HEK293T (cell line): ENCODE measurements at regions not wholly inside any gene's neighbourhood (a gene's known extent, or its start where the extent isn't known, plus 50 kb on each side); places are given as distances from the start of the nearest gene placed in this dataset.

Experiments
- CTCF ChIA-PET: fragments of 350-600 bp; formaldehyde crosslinking; extraction: SDS; loops from one replicate; lab custom pipeline; 2021; ENCODE audit warnings: antibody characterized with exemption, inconsistent platforms; lab: Yijun Ruan, JAX
- POLR2A ChIA-PET: fragments of 350-600 bp; formaldehyde crosslinking; extraction: SDS; loops from one replicate; lab custom pipeline; 2020; ENCODE audit warnings: antibody characterized with exemption, inconsistent platforms; lab: Yijun Ruan, JAX
- DNase-seq: peaks from one replicate; pipeline ENCODE4 v3.0.0; 2012; ENCODE audit warnings: mixed read lengths; ENCODE audit errors: extremely low spot score
- ARNT ChIP-seq: fragments of 450-650 bp; IDR thresholded peaks from 2 replicates; pipeline ENCODE4 v1.6.1; 2017; ENCODE audit warnings: mild to moderate bottlenecking
- BHLHE40 ChIP-seq: fragments of 450-650 bp; IDR thresholded peaks from 2 replicates; pipeline ENCODE4 v1.6.1; 2016; ENCODE audit warnings: mild to moderate bottlenecking, moderate library complexity, borderline replicate concordance
- CTBP1 ChIP-seq: fragments of 450-650 bp; IDR thresholded peaks from 2 replicates; pipeline ENCODE4 v1.6.1; 2016; ENCODE audit warnings: borderline replicate concordance
- ELF4 ChIP-seq: fragments of 450-650 bp; IDR thresholded peaks from 2 replicates; pipeline ENCODE4 v1.6.1; 2017; ENCODE audit warnings: antibody characterized with exemption
- FOXA1 ChIP-seq: fragments of 450-650 bp; IDR thresholded peaks from 2 replicates; pipeline ENCODE4 v1.6.1; 2016; ENCODE audit warnings: mild to moderate bottlenecking
- FOXK2 ChIP-seq: fragments of 450-650 bp; IDR thresholded peaks from 2 replicates; pipeline ENCODE4 v1.6.1; 2016; ENCODE audit warnings: mild to moderate bottlenecking
- FOXM1 ChIP-seq: fragments of 450-650 bp; IDR thresholded peaks from 2 replicates; pipeline ENCODE4 v1.6.1; 2017; ENCODE audit warnings: mild to moderate bottlenecking, borderline replicate concordance
- HDGF ChIP-seq: fragments of 450-650 bp; IDR thresholded peaks from 2 replicates; pipeline ENCODE4 v1.6.1; 2017; ENCODE audit warnings: antibody characterized with exemption, borderline replicate concordance
- L3MBTL2 ChIP-seq: fragments of 450-650 bp; conservative IDR thresholded peaks from 2 replicates; pipeline ENCODE4 v1.6.1; 2016; ENCODE audit warnings: mild to moderate bottlenecking
- LEF1 ChIP-seq: fragments of 450-650 bp; IDR thresholded peaks from 2 replicates; pipeline ENCODE4 v1.6.1; 2017; ENCODE audit warnings: mild to moderate bottlenecking, borderline replicate concordance
- NFRKB ChIP-seq: fragments of 450-650 bp; IDR thresholded peaks from 2 replicates; pipeline ENCODE4 v1.6.1; 2016; ENCODE audit warnings: mild to moderate bottlenecking, moderate library complexity
- PKNOX1 ChIP-seq: fragments of 450-650 bp; IDR thresholded peaks from 2 replicates; pipeline ENCODE4 v1.6.1; 2016
- SP1 ChIP-seq: fragments of 450-650 bp; IDR thresholded peaks from 2 replicates; pipeline ENCODE4 v1.6.1; 2017
- SUZ12 ChIP-seq: fragments of 450-650 bp; IDR thresholded peaks from 2 replicates; pipeline ENCODE4 v1.6.1; 2016; ENCODE audit warnings: mild to moderate bottlenecking
- TARDBP ChIP-seq: fragments of 450-650 bp; IDR thresholded peaks from 2 replicates; pipeline ENCODE4 v1.6.1; 2016
- ZNF384 ChIP-seq: fragments of 450-650 bp; IDR thresholded peaks from 2 replicates; pipeline ENCODE4 v1.6.1; 2016

- DNase-seq = no peak
- ChIA-PET CTCF (interaction anchor here (0.6 kb wide), 1 partner anchor 327 kb away, joined by 3 read pairs; no protein-coding TSS in a partner anchor), POLR2A (no interaction called here)
- TF ChIP-seq BHLHE40 (no peak), PKNOX1 (no peak), FOXM1 (no peak), ELF4 (no peak), SP1 (no peak), FOXA1 (no peak), TARDBP (no peak), NFRKB (no peak), LEF1 (no peak), ARNT (no peak), FOXK2 (no peak), ZNF384 (no peak), CTBP1 (no peak), SUZ12 (no peak), L3MBTL2 (no peak), HDGF (no peak)
These were observed 53.7 kb upstream of the KITLG start for GRCh38 chr12:88634008-88634407.

DNA sequence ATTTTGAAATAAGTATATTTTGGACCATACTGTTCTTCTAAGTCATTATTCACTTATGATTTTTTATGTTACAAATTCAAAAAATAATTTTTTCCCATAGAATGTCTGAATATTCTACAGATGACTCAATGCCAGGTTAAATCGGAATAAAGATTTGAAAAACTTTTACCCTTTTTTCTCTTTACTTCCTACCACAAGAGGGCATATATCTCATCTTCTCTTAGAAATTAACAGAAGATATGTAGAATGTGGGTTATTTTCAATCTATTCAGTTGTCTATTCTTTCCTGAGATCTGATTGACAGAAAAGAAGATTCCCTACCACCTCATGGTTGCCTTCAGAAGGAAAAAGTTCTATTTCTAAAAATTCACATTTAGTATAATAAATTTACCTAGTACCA lies 53.0 kb upstream of the KITLG start:
- TF ChIP-seq SUZ12 (no peak), FOXM1 (no peak), BHLHE40 (no peak), CTBP1 (no peak), PKNOX1 (no peak), TARDBP (no peak), FOXA1 (no peak), NFRKB (no peak)
- no peak for DNase-seq
- ChIA-PET CTCF (no interaction called here), POLR2A (no interaction called here)

- TF ChIP-seq FOXA1 (no peak), SP1 (no peak), FOXK2 (no peak)
- no peak for DNase-seq
- ChIA-PET CTCF (no interaction called here), POLR2A (no interaction called here)
These were observed 50.3 kb upstream of the KITLG start for GRCh38 chr12:88630561-88630960.
